NCI-H1105 treated with DMSO at 0.1 percent for 48 hours (cell line): ENCODE measurements at regions not wholly inside any gene's neighbourhood (a gene's known extent, or its start where the extent isn't known, plus 50 kb on each side); places are given as distances from the start of the nearest gene placed in this dataset.
A peak's percentile ranks its signal among the peaks of the same experiment; 100 is the strongest.

Source experiments
- DNase-seq: peaks from one replicate; lab custom pipeline; 2025; lab: John Stamatoyannopoulos, UW

- no peak for DNase-seq
Measured at GRCh38 chr21:39105341-39105765, 77.9 kb downstream of the PSMG1 start.

GRCh38 chr21:39104911-39105310, 78.3 kb downstream of the PSMG1 start:
- DNase-seq, result no peak

GRCh38 chr21:39103689-39104088, 79.6 kb downstream of the PSMG1 start:
- no peak for DNase-seq

GRCh38 chr21:39099859-39100258, 83.4 kb downstream of the PSMG1 start:
- DNase-seq, result no peak

GRCh38 chr21:39098696-39099200, 84.5 kb downstream of the PSMG1 start:
- peak; percentile 9 for DNase-seq

- no peak for DNase-seq
Measured at GRCh38 chr21:39097981-39098380, 85.3 kb downstream of the PSMG1 start.

GRCh38 chr21:39097335-39097861, 85.9 kb downstream of the PSMG1 start:
- DNase-seq, result no peak

- DNase-seq, result no peak
Measured at GRCh38 chr21:39096754-39097153, 86.5 kb downstream of the PSMG1 start.

- no peak for DNase-seq
Measured at GRCh38 chr21:39095681-39096080, 87.6 kb downstream of the PSMG1 start.

GRCh38 chr21:39094847-39095579, 88.2 kb downstream of the PSMG1 start:
- no peak for DNase-seq

GRCh38 chr21:39094087-39094780, 89.0 kb downstream of the PSMG1 start:
- DNase-seq, result no peak

- DNase-seq, result no peak
Measured at GRCh38 chr21:39093526-39093925, 89.7 kb downstream of the PSMG1 start.

GRCh38 chr21:39088831-39089380, 94.3 kb downstream of the PSMG1 start:
- no peak for DNase-seq

GRCh38 chr21:39088031-39088370, 95.2 kb downstream of the PSMG1 start:
- no peak for DNase-seq

- DNase-seq, result no peak
Measured at GRCh38 chr21:39087238-39088030, 95.8 kb downstream of the PSMG1 start.

- no peak for DNase-seq
Measured at GRCh38 chr21:39086547-39086946, 96.7 kb downstream of the PSMG1 start.

- no peak for DNase-seq
Measured at GRCh38 chr21:39085843-39086405, 97.3 kb downstream of the PSMG1 start.

GRCh38 chr21:39084979-39085729, 98.1 kb downstream of the PSMG1 start:
- no peak for DNase-seq

GRCh38 chr21:39084073-39084472, 99.2 kb downstream of the PSMG1 start:
- no peak for DNase-seq

GRCh38 chr21:39083377-39084008, 99.8 kb downstream of the PSMG1 start:
- no peak for DNase-seq
